Gastrocnemius medialis (tissue), 4 donors: ENCODE measurements at regions not wholly inside any gene's neighbourhood (a gene's known extent, or its start where the extent isn't known, plus 50 kb on each side); places are given as distances from the start of the nearest gene placed in this dataset.

Experiments
- ATAC-seq, 2 donors: fragments of 150-250 bp; one replicate each; pipeline ENCODE4 v1.9.1; 2016
- DNase-seq, 2 donors: peaks; one replicate each; pipeline ENCODE4 v3.0.0-alpha.2; 2019
- H3K27ac ChIP-seq, 4 donors: fragments of 200-600 bp; sonication (generic); 1 replicate in 1 of 4; 2 replicates in 3 of 4; pipeline ENCODE4 v1.5.1; 2016 to 2018; ENCODE audit warnings: mild to moderate bottlenecking in 2 of 4, moderate library complexity in 1 of 4
- H3K27me3 ChIP-seq, 3 donors: fragments of 200-600 bp; sonication (generic) in 2 of 3; 1 replicate in 1 of 3; 2 replicates in 2 of 3; pipeline versions ENCODE4 v1.5.1 to v1.6.0; 2016 to 2019; ENCODE audit warnings: mild to moderate bottlenecking in 1 of 3, moderate library complexity in 1 of 3
- H3K36me3 ChIP-seq, 2 donors: fragments of 200-600 bp; sonication (generic) in 1 of 2; one replicate each; pipeline ENCODE4 v1.5.1; 2017 to 2018
- H3K4me1 ChIP-seq, 2 donors: fragments of 200-600 bp; sonication (generic) in 1 of 2; one replicate each; pipeline ENCODE4 v1.5.1; 2016 to 2017; ENCODE audit warnings: mild to moderate bottlenecking in 2 of 2
- H3K4me3 ChIP-seq, 4 donors: fragments of 200-600 bp; sonication (generic) in 3 of 4; 1 replicate in 1 of 4; 2 replicates in 3 of 4; pipeline ENCODE4 v1.5.1; 2016 to 2019; ENCODE audit warnings: mild to moderate bottlenecking in 2 of 4
- H3K9me3 ChIP-seq, 3 donors: fragments of 200-600 bp; sonication (generic) in 2 of 3; 1 replicate in 1 of 3; 2 replicates in 2 of 3; pipeline ENCODE4 v1.5.1; 2016 to 2019
- CTCF ChIP-seq, 5 experiments: fragments of 450-650 bp in 3 of 5; fragments of 200-600 bp in 2 of 5; sonication (generic) in 2 of 5; IDR thresholded peaks in 4 of 5; conservative IDR thresholded peaks in 1 of 5; 1 replicate in 4 of 5; 2 replicates in 1 of 5; pipeline ENCODE4 v1.5.1; 2016 to 2019; ENCODE audit warnings: antibody characterized with exemption in 5 of 5, mild to moderate bottlenecking in 3 of 5, moderate library complexity in 3 of 5
- POLR2A ChIP-seq, 2 donors: fragments of 450-650 bp; IDR thresholded peaks; one replicate each; pipeline ENCODE4 v1.6.1; 2017; ENCODE audit warnings: antibody characterized with exemption in 2 of 2, mild to moderate bottlenecking in 2 of 2, moderate library complexity in 2 of 2
- in situ Hi-C, 4 donors: fragments of 200-750 bp; cut with MboI; loops; one replicate each; pipeline versions ENCODE4 v1.15.0 to v1.8.0; 2017; ENCODE audit warnings: low sequenced_read_pairs in 4 of 4
- intact Hi-C: fragments of 100-400 bp; cut with DNase I; formaldehyde crosslinking; loops from one replicate; pipeline ENCODE4 v1.15.1; 2023; ENCODE audit warnings: low total_unique reads

- no peak overlapping the region for H3K4me3 ChIP-seq
- H3K27me3 ChIP-seq, result no peaks in the 10 kb centered on the region
- no peaks in the 10 kb centered on the region for H3K9me3 ChIP-seq
- no peaks in the 10 kb centered on the region for H3K36me3 ChIP-seq
- H3K4me1 ChIP-seq, result no peaks in the 10 kb centered on the region
- ATAC-seq (no peak), DNase-seq (no peak)
- no peak overlapping the region for H3K27ac ChIP-seq
- TF ChIP-seq CTCF (IDR thresholded peaks at IDR 0.05 in 4 of 5, conservative IDR thresholded peaks at IDR 0.05 in 1 of 5), result no peak
- no peak for TF ChIP-seq POLR2A (IDR thresholded peaks at IDR 0.05)
- in situ Hi-C loops, result loop anchor here in 1 of 4 donors (25.0 kb wide), 2 partner anchors 104 to 304 kb away; partner anchors contain the start of genes IFI35, TMEM106A and VAT1
- intact Hi-C loops, result loop anchor here (10.0 kb wide), 1 partner anchor 322 kb away; the partner anchor contains the start of gene RPL27
These were observed 82.2 kb upstream of the ARL4D start for GRCh38 chr17:43316522-43317142.

GRCh38 chr17:43315858-43316521, 82.2 kb upstream of the RNU2-1 start:
- no peaks in the 10 kb centered on the region for H3K4me1 ChIP-seq
- ATAC-seq, result no peak
- no peaks in the 10 kb centered on the region for H3K9me3 ChIP-seq
- no peak overlapping the region for H3K4me3 ChIP-seq
- H3K27me3 ChIP-seq, result no peaks in the 10 kb centered on the region
- H3K36me3 ChIP-seq, result no peaks in the 10 kb centered on the region
- intact Hi-C loops, result loop anchor here (1.0 to 10.0 kb wide), 2 partner anchors 144 to 321 kb away; partner anchors contain the start of gene RPL27
- no peak for DNase-seq
- TF ChIP-seq CTCF (IDR thresholded peaks at IDR 0.05 in 4 of 5, conservative IDR thresholded peaks at IDR 0.05 in 1 of 5) (no peak), POLR2A (IDR thresholded peaks at IDR 0.05) (no peak)
- no peak overlapping the region for H3K27ac ChIP-seq
- in situ Hi-C loops, result loop anchor here in 1 of 4 donors (25.0 kb wide), 2 partner anchors 104 to 304 kb away; partner anchors contain the start of genes IFI35, TMEM106A and VAT1

- intact Hi-C loops, result loop anchor here (1.0 to 10.0 kb wide), 2 partner anchors 143 to 321 kb away; partner anchors contain the start of gene RPL27
- in situ Hi-C loops, result loop anchor here in 1 of 4 donors (25.0 kb wide), 2 partner anchors 103 to 303 kb away; partner anchors contain the start of genes IFI35, TMEM106A and VAT1
These were observed 81.6 kb upstream of the RNU2-1 start for GRCh38 chr17:43315369-43315768.

GRCh38 chr17:43314611-43315011, 80.8 kb upstream of the RNU2-1 start:
- DNase-seq (no peak), ATAC-seq (no peak)
- TF ChIP-seq CTCF (IDR thresholded peaks at IDR 0.05 in 4 of 5, conservative IDR thresholded peaks at IDR 0.05 in 1 of 5) (no peak), POLR2A (IDR thresholded peaks at IDR 0.05) (no peak)
- H3K9me3 ChIP-seq, result no peaks in the 10 kb centered on the region
- H3K27ac ChIP-seq, result no peak overlapping the region
- intact Hi-C loops (loop anchor here (1.0 to 10.0 kb wide), 2 partner anchors 142 to 320 kb away; partner anchors contain the start of gene RPL27), in situ Hi-C loops (loop anchor here in 1 of 4 donors (25.0 kb wide), 2 partner anchors 102 to 302 kb away; partner anchors contain the start of genes IFI35, TMEM106A and VAT1)
- no peak overlapping the region for H3K4me3 ChIP-seq
- no peaks in the 10 kb centered on the region for H3K4me1 ChIP-seq
- no peaks in the 10 kb centered on the region for H3K36me3 ChIP-seq
- no peaks in the 10 kb centered on the region for H3K27me3 ChIP-seq

More at GRCh38 chr17:43315369-43315768, 81.6 kb upstream of the RNU2-1 start:
- Histone ChIP-seq H3K4me1 (no peaks in the 10 kb centered on the region), H3K27ac (no peak overlapping the region), H3K27me3 (no peaks in the 10 kb centered on the region), H3K9me3 (no peaks in the 10 kb centered on the region), H3K4me3 (no peak overlapping the region), H3K36me3 (no peaks in the 10 kb centered on the region)
- no peak for DNase-seq
- ATAC-seq, result no peak
- TF ChIP-seq CTCF (IDR thresholded peaks at IDR 0.05 in 4 of 5, conservative IDR thresholded peaks at IDR 0.05 in 1 of 5) (no peak), POLR2A (IDR thresholded peaks at IDR 0.05) (no peak)
